Kidney glomerular epithelial cell (primary cell): ENCODE measurements at regions not wholly inside any gene's neighbourhood (a gene's known extent, or its start where the extent isn't known, plus 50 kb on each side); places are given as distances from the start of the nearest gene placed in this dataset.
"Not testable (repeated sequence)": the region's sequence is repeated elsewhere in the genome, so short reads cannot be mapped to it uniquely, and the experiment has no call there.

Experiments used
- DNase-seq: peaks from one replicate; lab custom pipeline; 2025; lab: John Stamatoyannopoulos, UW

GRCh38 chr4:130008461-130008860, 912.5 kb downstream of the C4orf33 start:
- no peak for DNase-seq

GRCh38 chr4:130012806-130013205, 916.9 kb downstream of the C4orf33 start:
- not testable (repeated sequence) for DNase-seq

GRCh38 chr4:130021706-130022105, 925.8 kb downstream of the C4orf33 start:
- DNase-seq = no peak

- no peak for DNase-seq
Measured at GRCh38 chr4:130023088-130023487, 927.1 kb downstream of the C4orf33 start.

- no peak for DNase-seq
Measured at GRCh38 chr4:130025701-130026100, 929.7 kb downstream of the C4orf33 start.

GRCh38 chr4:130026185-130026584, 930.2 kb downstream of the C4orf33 start:
- no peak for DNase-seq

GRCh38 chr4:130027973-130028372, 932.0 kb downstream of the C4orf33 start:
- no peak for DNase-seq

- DNase-seq = no peak
Measured at GRCh38 chr4:130028552-130028951, 932.6 kb downstream of the C4orf33 start.

- DNase-seq = no peak
Measured at GRCh38 chr4:130029442-130029841, 933.5 kb downstream of the C4orf33 start.

GRCh38 chr4:130031858-130032257, 935.9 kb downstream of the C4orf33 start:
- no peak for DNase-seq

GRCh38 chr4:130033657-130034056, 937.7 kb downstream of the C4orf33 start:
- DNase-seq = not testable (repeated sequence)

- no peak for DNase-seq
Measured at GRCh38 chr4:130034876-130035275, 938.9 kb downstream of the C4orf33 start.

- DNase-seq = no peak
Measured at GRCh38 chr4:130035391-130035790, 939.4 kb downstream of the C4orf33 start.

GRCh38 chr4:130037866-130038265, 941.9 kb downstream of the C4orf33 start:
- not testable (repeated sequence) for DNase-seq

GRCh38 chr4:130038540-130038939, 942.6 kb downstream of the C4orf33 start:
- not testable (repeated sequence) for DNase-seq

- peak; percentile 94 for DNase-seq
Measured at GRCh38 chr4:130043732-130044160, 947.8 kb downstream of the C4orf33 start.

- DNase-seq = no peak
Measured at GRCh38 chr4:130044788-130045531, 949.0 kb downstream of the C4orf33 start.

GRCh38 chr4:130053723-130054122, 957.8 kb downstream of the C4orf33 start:
- DNase-seq = no peak

GRCh38 chr4:130054908-130055307, 959.0 kb downstream of the C4orf33 start:
- no peak for DNase-seq

GRCh38 chr4:130056286-130056685, 960.3 kb downstream of the C4orf33 start:
- no peak for DNase-seq

- no peak for DNase-seq
Measured at GRCh38 chr4:130064471-130064870, 968.5 kb downstream of the C4orf33 start.

GRCh38 chr4:130067419-130067818, 971.5 kb downstream of the C4orf33 start:
- DNase-seq = no peak

- no peak for DNase-seq
Measured at GRCh38 chr4:130068072-130068471, 972.1 kb downstream of the C4orf33 start.

- no peak for DNase-seq
Measured at GRCh38 chr4:130071746-130072145, 975.8 kb downstream of the C4orf33 start.
